Left ventricle myocardium inferior (tissue), 1 donor: ENCODE measurements at regions not wholly inside any gene's neighbourhood (a gene's known extent, or its start where the extent isn't known, plus 50 kb on each side); places are given as distances from the start of the nearest gene placed in this dataset.

Experiments used
- DNase-seq: peaks from one replicate; pipeline ENCODE4 v3.0.0-alpha.2; 2020
- H3K27ac ChIP-seq: fragments of 200-600 bp; replicated peaks from 2 replicates; pipeline ENCODE4 v1.8.0; 2021
- H3K27me3 ChIP-seq: fragments of 200-600 bp; 2 replicates; pipeline ENCODE4 v1.8.0; 2021; ENCODE audit warnings: low read depth
- H3K36me3 ChIP-seq: fragments of 200-600 bp; 2 replicates; pipeline ENCODE4 v1.8.0; 2021
- H3K4me1 ChIP-seq: fragments of 200-600 bp; 2 replicates; pipeline ENCODE4 v1.8.0; 2021
- H3K4me3 ChIP-seq: fragments of 200-600 bp; 2 replicates; pipeline ENCODE4 v1.8.0; 2021; ENCODE audit warnings: mild to moderate bottlenecking, moderate library complexity
- H3K9me3 ChIP-seq: fragments of 200-600 bp; replicated peaks from 2 replicates; pipeline ENCODE4 v1.8.0; 2021
- CTCF ChIP-seq: fragments of 200-600 bp; IDR thresholded peaks from 2 replicates; pipeline ENCODE4 v1.8.0; 2021; ENCODE audit warnings: antibody characterized with exemption, mild to moderate bottlenecking, borderline replicate concordance
- intact Hi-C: fragments of 100-400 bp; cut with micrococcal nuclease; formaldehyde crosslinking; loops from one replicate; pipeline ENCODE4 v1.11.0; 2022
- donor health status: DM: no; HTN: yes; CAD: no; lungs with severe emphysema.

- TF ChIP-seq CTCF, result no peak
- H3K27me3 ChIP-seq, result no peaks in the 10 kb centered on the region
- H3K9me3 ChIP-seq, result peaks cover 26% of the 10 kb centered on the region
- no peaks in the 10 kb centered on the region for H3K36me3 ChIP-seq
- H3K4me3 ChIP-seq, result no peak overlapping the region
- no peak overlapping the region for H3K27ac ChIP-seq
- H3K4me1 ChIP-seq, result no peaks in the 10 kb centered on the region
- DNase-seq, result no peak
- intact Hi-C loops, result no loop called here
Observed at GRCh38 chr10:83469728-83470331, 669.5 kb upstream of the GHITM start.

- Histone ChIP-seq H3K4me3 (no peak overlapping the region), H3K9me3 (peaks cover 25% of the 10 kb centered on the region), H3K27ac (no peak overlapping the region), H3K36me3 (no peaks in the 10 kb centered on the region), H3K27me3 (no peaks in the 10 kb centered on the region), H3K4me1 (no peaks in the 10 kb centered on the region)
- no peak for TF ChIP-seq CTCF
- intact Hi-C loops, result no loop called here
- no peak for DNase-seq
Observed at GRCh38 chr10:83476211-83476610, 663.1 kb upstream of the GHITM start.

- Histone ChIP-seq H3K4me3 (no peak overlapping the region), H3K36me3 (no peaks in the 10 kb centered on the region), H3K27ac (no peak overlapping the region), H3K27me3 (no peaks in the 10 kb centered on the region), H3K9me3 (peaks cover 2% of the 10 kb centered on the region), H3K4me1 (no peaks in the 10 kb centered on the region)
- TF ChIP-seq CTCF, result no peak
- DNase-seq, result no peak
- intact Hi-C loops, result no loop called here
Observed at GRCh38 chr10:83489161-83489560, 650.1 kb upstream of the GHITM start.

- Histone ChIP-seq H3K36me3 (no peaks in the 10 kb centered on the region), H3K27ac (no peak overlapping the region), H3K4me1 (no peaks in the 10 kb centered on the region), H3K9me3 (no peaks in the 10 kb centered on the region), H3K4me3 (no peak overlapping the region), H3K27me3 (no peaks in the 10 kb centered on the region)
- DNase-seq, result no peak
- intact Hi-C loops, result no loop called here
- TF ChIP-seq CTCF, result no peak
Observed at GRCh38 chr10:83492004-83492403, 647.3 kb upstream of the GHITM start.

GRCh38 chr10:83512681-83513080 lies 626.6 kb upstream of the GHITM start:
- Histone ChIP-seq H3K4me3 (no peak overlapping the region), H3K9me3 (peaks cover 17% of the 10 kb centered on the region), H3K36me3 (no peaks in the 10 kb centered on the region), H3K27ac (no peak overlapping the region), H3K27me3 (no peaks in the 10 kb centered on the region), H3K4me1 (no peaks in the 10 kb centered on the region)
- intact Hi-C loops, result no loop called here
- TF ChIP-seq CTCF, result no peak
- DNase-seq, result no peak
